PFSK-1 (cell line): ENCODE measurements at regions not wholly inside any gene's neighbourhood (a gene's known extent, or its start where the extent isn't known, plus 50 kb on each side); places are given as distances from the start of the nearest gene placed in this dataset.

Experiments used
- POLR2AphosphoS5 ChIP-seq: IDR thresholded peaks from 2 replicates; pipeline ENCODE4 v1.6.1; 2012; ENCODE audit warnings: low read depth, mild to moderate bottlenecking, control low read depth, low read length, moderate library complexity
- SIN3A ChIP-seq: IDR thresholded peaks from 2 replicates; pipeline ENCODE4 v1.6.1; 2012; ENCODE audit warnings: mild to moderate bottlenecking, low read length, moderate library complexity, borderline replicate concordance; ENCODE audit not compliant: insufficient read depth
- TAF1 ChIP-seq: IDR thresholded peaks from 2 replicates; pipeline ENCODE4 v1.6.1; 2012; ENCODE audit warnings: low read length, control low read depth, borderline replicate concordance; ENCODE audit not compliant: insufficient read depth

DNA sequence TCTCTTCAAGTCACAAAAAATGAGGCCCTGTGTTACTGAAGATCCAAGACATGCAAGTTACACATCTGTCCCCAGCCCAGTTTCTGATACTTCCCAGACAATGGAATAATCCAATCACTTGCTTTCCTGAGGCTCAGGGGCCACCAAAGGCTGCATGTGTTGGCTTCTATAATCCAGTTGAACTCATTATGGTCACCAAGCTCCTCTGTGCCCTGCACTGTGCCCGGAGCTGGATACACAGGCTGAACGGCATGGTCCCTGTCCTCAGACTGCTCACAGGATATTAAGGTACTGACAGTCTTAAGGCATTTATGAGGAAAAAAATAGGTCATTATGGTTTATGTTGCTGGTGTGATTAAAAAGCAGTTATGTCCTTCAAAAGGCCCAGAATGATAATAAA, 117.0 kb upstream of the SYT6 start:
- no peak for TF ChIP-seq TAF1
- no peak for TF ChIP-seq POLR2AphosphoS5
- no peak for TF ChIP-seq SIN3A
